ENCODE measurements at regions not wholly inside any gene's neighbourhood (a gene's known extent, or its start where the extent isn't known, plus 50 kb on each side); places are given as distances from the start of the nearest gene placed in this dataset.

GRCh38 chr3:74004386-74004785 lies 379.6 kb upstream of the PDZRN3 start:
- Histone ChIP-seq H3K79me1 (ENCODE audit: insufficient read depth, low read depth, low read length, poor library complexity, severe bottlenecking) (no peaks in the 10 kb centered on the region), H3K27me3 (ENCODE audit: insufficient read depth, low read length) (no peaks in the 10 kb centered on the region), H3K79me2 (ENCODE audit: insufficient read depth, low read length) (no peaks in the 10 kb centered on the region), H3K27ac (ENCODE audit: insufficient read length, low read depth, low read length) (no peak overlapping the region), H3K14ac (ENCODE audit: insufficient read depth, low read length) (no peak overlapping the region), H3T11ph (ENCODE audit: low read length) (no peak overlapping the region), H2BK12ac (ENCODE audit: insufficient read length, low read depth, low read length) (no peak overlapping the region), H3K56ac (ENCODE audit: insufficient read length, low read depth, low read length) (no peak overlapping the region), H2BK20ac (ENCODE audit: low read depth, low read length, poor library complexity, severe bottlenecking) (no peak overlapping the region), H2AFZ (ENCODE audit: low read length) (no peak overlapping the region), H3K9me3 (ENCODE audit: control insufficient read depth, low read depth, low read length) (no peaks in the 10 kb centered on the region), H3K9ac (ENCODE audit: extremely low read depth, insufficient read length, low read length) (no peak overlapping the region), H4K91ac (ENCODE audit: insufficient read length, low read depth, low read length) (no peak overlapping the region), H3K23ac (ENCODE audit: insufficient read length, low read depth, low read length) (no peak overlapping the region), H3K4me1 (ENCODE audit: insufficient read depth, low read length) (no peaks in the 10 kb centered on the region), H2AK5ac (ENCODE audit: insufficient read length, low read length) (no peak overlapping the region), H4K5ac (ENCODE audit: insufficient read length, low read depth, low read length) (no peak overlapping the region), H2BK120ac (ENCODE audit: low read depth, low read length, poor library complexity, severe bottlenecking) (no peak overlapping the region), H3K23me2 (ENCODE audit: insufficient read length, low read depth, low read length, poor library complexity, severe bottlenecking) (no peaks in the 10 kb centered on the region), H3K18ac (ENCODE audit: insufficient read length, low read depth, low read length) (no peak overlapping the region), H4K20me1 (ENCODE audit: control insufficient read depth, insufficient read depth, insufficient read length) (no peaks in the 10 kb centered on the region), H3K4ac (ENCODE audit: low read depth, low read length) (no peak overlapping the region), H4K8ac (replicated peaks; ENCODE audit: insufficient read length, low read depth, low read length) (no peak overlapping the region), H3K4me2 (ENCODE audit: insufficient read depth, insufficient read length, low read length) (no peak overlapping the region), H2BK5ac (ENCODE audit: insufficient read length, low read length) (no peak overlapping the region), H2BK15ac (ENCODE audit: low read depth, low read length) (no peak overlapping the region)
- no peaks in the 10 kb centered on the region for H3K36me3 Mint-ChIP-seq (ENCODE audit: insufficient read depth in 1 of 3, low read depth in 3 of 3)
- H3K4me1 Mint-ChIP-seq, result no peaks in the 10 kb centered on the region
- peak overlapping the region in 1 of 3 experiments; percentile 65; a peak in 1 of 7 replicates for H3K27ac Mint-ChIP-seq
- WGBS (ENCODE audit: extremely low coverage, insufficient read length, low lambda C conversion rate), result no CpG with 5 or more reads among the region's 3 CpGs
- H3K9me3 Mint-ChIP-seq, result no peaks in the 10 kb centered on the region
- no peak for TF ChIP-seq CTCF (conservative IDR thresholded peaks at IDR 0.05)
- H3K27me3 Mint-ChIP-seq (ENCODE audit: low read depth), result no peaks in the 10 kb centered on the region
- H3K4me3 Mint-ChIP-seq, result no peak overlapping the region
- DNase-seq, result no peak

All from H9 (cell line).